HG03039 (cell line): ENCODE measurements at regions not wholly inside any gene's neighbourhood (a gene's known extent, or its start where the extent isn't known, plus 50 kb on each side); places are given as distances from the start of the nearest gene placed in this dataset.

Experiments
- ATAC-seq: cut with Tn5 transposase; IDR thresholded peaks from one replicate; pipeline ENCODE4 v1.9.1; 2021; ENCODE audit warnings: mild to moderate bottlenecking, moderate library complexity; ENCODE audit not compliant: unreplicated experiment

DNA sequence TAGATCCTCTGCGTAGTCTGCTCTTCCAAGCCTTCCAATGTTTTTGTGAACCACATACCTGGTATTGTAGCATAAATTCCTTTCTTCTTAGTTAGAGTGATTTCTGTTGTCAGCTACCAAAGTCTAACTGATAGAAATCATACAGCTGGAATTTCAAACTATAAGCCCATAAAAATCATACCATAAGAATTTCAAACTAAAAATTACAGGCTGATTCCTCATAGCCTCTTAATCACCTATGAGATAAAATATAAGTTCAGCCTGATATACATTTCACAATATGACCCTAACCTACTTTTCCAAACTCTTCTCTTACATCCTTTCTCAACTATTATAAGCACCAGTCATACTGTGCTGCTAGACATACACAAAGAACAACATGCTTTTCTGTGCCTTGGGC, 64.8 kb downstream of the PTHLH start:
- ATAC-seq: no peak

- no peak for ATAC-seq
These were observed 65.7 kb downstream of the PTHLH start for GRCh38 chr12:27906658-27907473.

DNA sequence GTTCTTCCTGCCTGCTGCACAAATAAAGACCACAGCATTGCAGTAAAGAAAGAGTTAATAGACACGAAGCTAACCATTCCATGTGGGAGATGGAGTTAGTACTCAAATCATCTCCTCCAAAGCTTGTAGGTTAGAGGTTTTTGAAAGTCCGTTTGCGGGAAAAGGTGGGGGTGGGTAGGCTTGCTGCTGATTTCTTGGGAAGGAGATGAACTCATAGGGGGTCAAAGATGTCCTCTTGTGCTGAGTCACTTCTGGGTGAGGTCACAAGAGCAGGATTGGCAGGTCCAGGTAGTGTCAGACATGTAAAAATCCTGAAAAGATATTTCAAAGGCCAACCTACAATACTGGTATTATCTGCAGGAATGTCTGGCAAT, 66.4 kb downstream of the PTHLH start:
- ATAC-seq: no peak

DNA sequence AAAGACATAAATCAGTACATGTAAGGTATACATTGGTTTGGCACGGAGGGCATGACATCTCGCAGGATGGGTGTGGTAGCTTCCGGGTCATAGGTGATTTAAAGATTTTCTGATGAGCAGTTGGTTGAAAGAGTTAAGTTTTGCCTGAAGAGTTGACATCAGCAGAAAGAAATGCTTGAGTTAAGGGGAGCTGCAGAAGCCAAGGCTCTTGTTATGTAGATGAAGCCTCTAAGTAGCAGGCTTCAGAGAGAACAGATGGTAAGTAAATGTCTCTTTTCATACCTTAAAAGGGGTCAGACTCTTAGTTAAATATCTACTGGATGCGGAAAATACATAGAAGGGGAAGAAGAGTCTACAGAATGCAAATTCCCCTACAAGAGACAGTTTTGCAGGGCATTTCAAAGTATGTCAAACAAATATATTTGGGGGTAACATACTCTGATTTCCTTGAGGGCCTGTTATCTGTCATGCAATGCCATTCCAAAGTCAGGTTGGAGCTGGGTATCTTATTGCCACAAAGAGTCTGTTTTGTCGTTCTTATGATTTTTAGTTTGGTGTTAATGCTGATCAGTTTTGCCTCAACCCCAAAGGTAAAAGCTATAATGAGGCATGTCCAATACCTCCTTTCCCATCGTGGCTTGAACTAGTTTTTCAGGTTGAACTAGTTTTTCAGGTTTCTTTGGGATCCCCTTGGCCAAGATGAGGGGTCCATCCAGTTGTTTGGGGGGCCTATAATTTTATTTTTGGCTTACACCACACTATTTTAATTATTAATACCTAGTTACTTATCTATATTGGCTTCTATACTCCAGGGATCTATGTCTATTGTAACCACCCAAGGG, 67.0 kb downstream of the PTHLH start:
- ATAC-seq: no peak

DNA sequence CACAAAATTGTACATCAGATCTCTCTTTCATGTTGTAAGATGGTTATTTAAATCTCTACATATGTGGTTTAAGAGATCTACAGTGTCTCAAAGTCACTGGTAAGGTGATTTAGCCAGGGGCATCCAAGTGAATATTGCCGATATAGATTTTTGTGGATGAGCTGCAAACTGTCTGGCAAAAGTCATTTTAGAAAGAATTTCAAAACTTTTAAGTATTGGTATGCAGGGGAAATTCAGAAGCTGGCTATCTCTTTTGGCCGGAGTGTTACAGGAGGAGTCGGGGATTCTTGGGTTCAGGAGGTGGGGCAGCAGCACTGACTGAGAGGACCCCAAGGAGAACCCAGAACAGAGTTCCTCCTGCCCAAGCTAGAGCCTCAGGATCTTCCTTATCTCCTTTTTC, 69.9 kb downstream of the PTHLH start:
- ATAC-seq: no peak

DNA sequence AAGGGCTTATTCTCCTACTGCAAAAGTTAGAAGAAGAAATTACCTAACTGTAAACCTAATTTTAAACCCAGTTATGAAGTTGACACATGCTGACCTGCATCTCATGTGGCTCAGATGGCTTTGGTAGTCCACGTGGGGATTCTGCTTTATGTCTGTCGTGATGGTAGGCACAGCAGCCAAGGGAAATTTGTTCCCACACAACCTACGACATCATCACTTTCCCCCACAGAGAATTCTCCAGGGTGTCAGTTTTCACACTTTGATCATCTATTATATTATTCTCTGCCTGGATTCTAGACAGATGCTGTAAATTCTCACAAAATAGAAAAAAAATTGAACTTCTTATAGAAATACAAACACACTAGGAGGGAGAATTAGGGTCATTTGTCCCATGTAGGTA, 70.6 kb downstream of the PTHLH start:
- no peak for ATAC-seq

DNA sequence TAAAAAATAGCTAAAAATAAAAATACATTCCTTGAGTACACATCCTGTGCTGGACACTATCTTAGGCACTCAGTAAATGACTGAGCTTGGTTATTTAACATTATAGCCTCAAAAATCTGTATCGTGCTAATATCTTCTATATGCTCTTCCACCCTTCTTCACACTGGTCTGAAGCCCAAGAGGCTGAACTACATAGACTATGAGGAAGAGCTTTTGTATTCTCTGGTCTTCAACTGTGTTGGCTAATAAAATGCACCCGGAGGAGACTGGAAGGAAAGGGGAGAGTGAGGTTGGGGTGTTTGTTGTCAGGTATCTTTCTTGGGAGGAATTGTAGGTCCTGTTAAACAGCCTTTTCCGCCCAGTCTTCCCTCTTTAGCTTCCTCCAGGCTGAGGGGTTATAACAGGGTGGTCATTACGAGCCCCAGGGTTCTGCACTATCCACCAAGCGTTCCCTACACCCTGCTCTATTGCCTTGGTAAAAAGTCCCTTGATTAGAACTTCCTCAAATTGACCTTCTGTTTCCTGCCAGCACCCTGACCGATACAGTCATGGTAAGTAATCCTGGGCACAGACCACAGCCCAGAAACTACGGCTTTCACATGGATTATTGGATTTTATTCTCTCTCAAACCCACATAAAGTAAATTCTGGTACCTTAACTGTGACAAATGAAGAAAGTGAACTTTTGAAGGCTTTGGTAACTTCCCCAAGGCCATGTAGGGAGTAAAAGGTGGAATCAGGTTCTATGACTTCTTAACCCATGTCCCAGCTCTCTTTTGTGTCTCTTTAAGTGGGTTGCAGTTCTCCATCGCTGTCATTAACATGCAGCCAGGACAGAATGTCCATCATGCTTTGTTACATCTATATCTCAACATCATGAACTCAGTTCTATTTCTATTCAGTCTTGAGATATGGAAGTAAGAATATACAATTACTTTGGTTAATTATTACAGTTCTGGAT, 71.3 kb downstream of the PTHLH start:
- peak; percentile 76 for ATAC-seq

DNA sequence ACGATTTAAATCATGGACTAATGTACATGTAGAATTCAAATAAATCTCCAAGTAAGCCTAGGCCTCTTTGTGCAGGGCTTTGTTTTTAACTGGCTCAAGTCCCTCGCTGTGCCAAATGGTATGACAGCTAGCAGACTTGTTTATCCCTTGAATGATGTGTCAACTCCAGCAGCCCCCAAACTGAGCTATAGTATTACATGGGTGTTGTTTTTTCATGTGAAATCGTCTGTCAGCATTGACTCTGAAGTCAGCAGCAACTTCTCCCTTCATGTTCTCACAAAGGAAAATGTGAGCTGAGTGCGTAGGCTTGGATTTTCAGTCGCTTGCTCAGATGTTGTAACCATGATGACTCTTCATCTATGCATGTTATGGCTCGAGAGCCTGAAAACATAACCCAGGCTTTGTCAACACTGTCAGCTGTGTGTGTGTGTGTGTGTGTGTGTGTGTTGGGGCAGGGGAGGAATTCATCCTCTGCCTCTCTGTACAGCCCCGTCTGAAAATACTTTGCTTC, 73.3 kb downstream of the PTHLH start:
- ATAC-seq: no peak

DNA sequence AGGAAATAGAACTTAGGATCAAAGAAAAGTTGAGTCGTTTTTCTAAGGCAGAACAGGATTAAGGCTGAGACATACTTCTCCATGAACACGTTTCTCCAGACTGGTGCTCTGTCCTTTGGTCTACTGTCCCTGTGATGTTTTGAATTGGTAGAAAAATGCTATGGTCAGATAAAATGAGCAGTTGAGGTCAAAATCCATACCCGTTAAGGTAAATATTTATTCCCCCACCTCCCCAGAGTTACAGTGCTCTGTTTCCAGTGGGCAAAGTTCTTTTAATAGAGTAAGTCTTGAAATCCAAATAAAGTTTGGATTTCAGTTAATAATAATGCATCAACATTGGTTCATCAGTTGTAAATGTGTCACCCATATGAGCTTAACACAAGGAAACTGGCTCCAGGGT, 74.5 kb downstream of the PTHLH start:
- ATAC-seq: no peak

DNA sequence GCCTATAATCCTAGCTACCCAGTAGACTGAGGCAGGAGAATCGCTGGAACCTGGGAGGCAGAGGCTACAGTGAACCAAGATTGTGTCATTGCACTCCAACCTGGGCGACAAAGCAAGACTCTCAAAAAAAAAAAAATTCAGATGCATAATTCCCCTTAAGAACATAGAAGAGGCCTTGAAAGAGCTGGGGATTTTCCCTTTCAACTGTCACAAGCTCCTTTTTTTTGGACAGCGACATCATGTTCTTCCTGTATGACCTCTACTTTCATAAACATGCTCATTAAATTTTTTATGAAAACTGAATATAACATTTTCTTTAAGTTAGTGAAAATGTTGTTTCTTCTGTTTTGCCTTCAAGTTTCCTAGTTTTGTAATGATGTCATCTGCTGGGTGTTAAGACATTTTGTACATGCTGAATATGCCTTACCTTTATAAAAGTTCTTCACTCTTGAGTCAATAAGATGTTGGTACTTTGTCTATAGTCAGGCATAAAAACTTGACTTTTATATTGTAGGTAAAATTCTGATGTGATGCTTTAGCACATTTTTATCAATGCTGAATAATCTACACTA, 76.0 kb downstream of the PTHLH start:
- no peak for ATAC-seq

DNA sequence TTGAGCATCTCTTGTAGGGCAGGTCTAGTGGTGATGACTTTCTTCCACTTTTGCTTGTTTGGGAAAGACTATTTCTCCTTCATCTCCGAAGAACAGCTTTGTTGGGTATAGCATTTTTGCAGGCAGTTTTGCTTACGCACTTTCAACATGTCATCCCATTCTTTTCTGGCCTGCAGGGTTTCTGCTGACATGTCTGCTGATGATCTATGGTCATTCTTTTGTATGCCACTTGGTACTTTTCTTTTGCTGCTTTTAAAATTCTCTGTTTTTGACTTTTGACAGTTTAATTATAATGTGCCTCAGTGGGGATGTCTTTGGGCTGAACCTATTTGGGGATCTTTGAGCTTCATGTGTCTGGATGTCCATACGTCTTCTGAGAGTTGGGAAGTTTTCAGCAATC, 78.2 kb downstream of the PTHLH start:
- no peak for ATAC-seq

GRCh38 chr12:27879708-27880107, 92.8 kb downstream of the PTHLH start:
- ATAC-seq: no peak

DNA sequence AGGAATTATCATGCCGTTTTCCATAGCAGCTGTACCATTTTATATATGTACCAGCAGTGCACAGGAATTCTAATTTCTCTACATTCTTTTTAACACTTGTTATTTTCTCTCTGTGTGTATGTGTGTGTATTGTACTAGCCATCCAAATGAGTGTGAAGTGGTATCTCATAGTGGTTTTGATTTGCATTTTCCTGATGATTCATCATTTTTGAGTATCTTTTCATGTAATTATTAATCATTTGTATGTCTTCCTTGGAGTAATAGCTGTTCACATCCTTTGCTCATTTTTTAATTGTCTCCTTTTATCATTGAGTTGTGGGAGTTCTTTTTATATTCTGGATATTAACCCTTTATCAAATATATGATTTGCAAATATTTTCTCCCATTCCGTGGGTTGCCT, 95.6 kb upstream of the MANSC4 start:
- ATAC-seq: no peak

DNA sequence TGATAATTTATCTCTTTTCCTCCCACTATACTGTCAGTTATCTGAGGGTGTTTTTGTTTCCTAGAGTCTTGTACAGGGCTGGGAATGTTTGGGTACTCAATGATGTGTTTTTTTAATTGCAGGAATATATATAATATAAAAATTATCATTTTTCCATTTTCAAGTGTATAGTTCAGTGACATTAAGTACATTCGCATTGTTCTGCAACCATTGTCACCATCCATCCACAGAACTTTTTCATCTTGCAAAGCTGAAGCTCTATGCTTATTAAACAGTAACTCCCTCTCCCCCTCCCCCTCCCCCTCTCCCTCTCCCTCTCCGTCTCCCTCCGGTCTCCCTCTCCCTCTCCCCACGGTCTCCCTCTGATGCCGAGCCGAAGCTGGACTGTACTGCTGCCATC, 93.0 kb upstream of the MANSC4 start:
- ATAC-seq: no peak

- no peak for ATAC-seq
These were observed 91.9 kb upstream of the MANSC4 start for GRCh38 chr12:27871946-27872345.

DNA sequence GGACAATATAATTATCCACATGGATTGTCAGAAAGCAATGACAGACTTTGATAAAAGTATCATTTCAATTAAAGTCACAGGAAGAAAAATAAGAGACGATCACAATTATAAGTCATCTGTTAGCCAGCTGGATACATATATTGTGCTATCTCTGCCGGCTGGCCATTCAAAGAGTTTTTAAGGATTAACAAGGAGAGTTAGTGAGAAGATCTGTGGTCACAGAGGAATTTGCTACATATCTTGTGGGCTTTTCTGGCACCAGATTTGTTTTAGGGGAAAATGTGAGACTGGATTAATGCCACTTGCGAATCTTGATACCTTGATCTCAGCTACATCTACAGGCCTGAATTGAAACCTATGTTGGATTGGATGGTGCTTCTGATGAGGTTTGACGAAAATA, 90.9 kb upstream of the MANSC4 start:
- no peak for ATAC-seq

DNA sequence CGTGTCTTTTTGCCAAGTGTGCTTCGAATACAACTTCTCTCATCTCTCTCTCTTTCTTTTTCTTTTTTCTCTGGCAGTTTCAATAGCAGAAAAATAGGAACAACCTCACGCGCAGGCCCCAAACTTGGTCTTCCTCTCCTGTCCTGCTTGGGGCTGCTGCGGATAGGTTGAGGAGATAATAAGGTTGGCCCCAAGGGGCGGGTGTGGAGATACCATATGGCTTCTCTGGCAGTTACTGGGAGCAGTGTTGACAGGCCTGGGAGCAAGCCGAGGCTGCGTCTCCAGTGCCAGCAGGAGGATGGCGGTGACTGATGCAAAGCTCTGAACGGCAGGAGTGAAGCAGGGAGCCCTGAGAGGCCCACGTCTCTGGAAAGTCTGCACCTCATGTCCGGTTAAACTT, 89.5 kb upstream of the MANSC4 start:
- ATAC-seq: no peak

DNA sequence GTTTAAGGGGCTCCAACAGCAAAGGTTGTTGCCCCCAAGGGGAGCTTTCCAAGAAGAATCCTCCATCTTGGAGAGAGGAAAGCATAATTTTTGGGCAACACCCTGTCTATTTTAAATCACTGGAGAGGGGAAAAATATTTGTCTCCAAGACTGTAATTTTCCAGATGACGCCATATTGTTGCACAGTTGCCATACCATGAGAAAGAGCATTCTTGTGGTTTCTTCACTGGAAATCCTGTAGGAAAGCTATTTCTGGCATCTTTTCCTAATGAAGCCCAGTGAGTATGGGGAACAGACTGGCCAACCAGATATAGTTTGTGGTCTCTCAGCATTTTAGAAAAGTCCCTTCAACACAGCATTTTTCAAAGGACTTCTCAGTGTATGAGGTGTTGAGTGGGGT, 88.1 kb upstream of the MANSC4 start:
- no peak for ATAC-seq

GRCh38 chr12:27866373-27867101, 86.5 kb upstream of the MANSC4 start:
- no peak for ATAC-seq

DNA sequence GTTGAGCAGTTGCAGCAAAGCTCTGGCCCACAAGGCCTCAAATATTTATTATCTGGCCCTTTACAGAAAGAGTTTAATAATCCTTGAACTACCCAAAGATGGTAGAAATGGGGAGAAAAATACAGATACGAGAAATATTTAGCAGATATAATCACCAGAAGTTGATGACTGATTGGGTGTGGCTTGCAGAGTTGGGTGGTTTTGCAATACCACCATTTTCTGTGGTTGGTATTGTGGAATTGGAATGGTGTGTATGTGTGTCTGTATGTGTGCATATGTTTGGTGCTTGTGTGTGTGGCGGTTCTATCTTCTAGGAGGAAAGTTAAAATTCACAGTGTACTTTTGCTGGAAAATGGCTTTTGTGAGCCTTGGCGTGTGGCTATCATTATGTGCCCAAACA, 85.4 kb upstream of the MANSC4 start:
- ATAC-seq: no peak
